Activated CD4-positive, alpha-beta T cell treated with anti-CD3 and anti-CD28 coated beads, Interleukin-2, amount 10 ng/mL, durations not matched to agents 24 days and 14 days (primary cell): ENCODE measurements at regions not wholly inside any gene's neighbourhood (a gene's known extent, or its start where the extent isn't known, plus 50 kb on each side); places are given as distances from the start of the nearest gene placed in this dataset.
"Not testable (repeated sequence)": the region's sequence is repeated elsewhere in the genome, so short reads cannot be mapped to it uniquely, and the experiment has no call there.

ENCODE experiments used
- DNase-seq: peaks from one replicate; pipeline ENCODE4 v3.0.0; 2022
- H3K27ac Mint-ChIP-seq: one replicate; pipeline ENCODE4 v1.8.0; 2022; ENCODE audit warnings: mild to moderate bottlenecking, mixed read lengths
- H3K27me3 Mint-ChIP-seq: one replicate; pipeline ENCODE4 v1.8.0; 2022; ENCODE audit warnings: mixed read lengths
- H3K36me3 Mint-ChIP-seq: one replicate; pipeline ENCODE4 v1.8.0; 2022; ENCODE audit warnings: low read depth, mild to moderate bottlenecking, mixed read lengths
- H3K4me1 Mint-ChIP-seq: one replicate; pipeline ENCODE4 v1.8.0; 2021; ENCODE audit warnings: mixed read lengths
- H3K4me3 Mint-ChIP-seq: one replicate; pipeline ENCODE4 v1.8.0; 2022; ENCODE audit warnings: mild to moderate bottlenecking, moderate library complexity, mixed read lengths
- H3K9me3 Mint-ChIP-seq: one replicate; pipeline ENCODE4 v1.8.0; 2021; ENCODE audit warnings: mixed read lengths
- intact Hi-C: fragments of 100-400 bp; cut with micrococcal nuclease; formaldehyde crosslinking; loops from one replicate; pipeline ENCODE4 v1.15.1; 2023

- Mint-ChIP-seq H3K27ac (no peak overlapping the region), H3K4me1 (no peaks in the 10 kb centered on the region), H3K4me3 (no peak overlapping the region), H3K36me3 (no peaks in the 10 kb centered on the region), H3K27me3 (no peaks in the 10 kb centered on the region), H3K9me3 (peaks cover 20% of the 10 kb centered on the region)
- intact Hi-C loops = no loop called here
- DNase-seq = no peak
Observed at GRCh38 chr7:68967598-68967997, 630.7 kb upstream of the AUTS2 start.

- Mint-ChIP-seq H3K27me3 (no peaks in the 10 kb centered on the region), H3K9me3 (peaks cover 17% of the 10 kb centered on the region), H3K4me3 (no peak overlapping the region), H3K27ac (no peak overlapping the region), H3K36me3 (no peaks in the 10 kb centered on the region), H3K4me1 (no peaks in the 10 kb centered on the region)
- no peak for DNase-seq
- intact Hi-C loops = no loop called here
Observed at GRCh38 chr7:68969571-68969970, 628.7 kb upstream of the AUTS2 start.

GRCh38 chr7:68971634-68972340 is 626.5 kb upstream of the AUTS2 start:
- H3K36me3 Mint-ChIP-seq = no peaks in the 10 kb centered on the region
- H3K4me1 Mint-ChIP-seq = no peaks in the 10 kb centered on the region
- H3K27me3 Mint-ChIP-seq = no peaks in the 10 kb centered on the region
- no peak for DNase-seq
- H3K4me3 Mint-ChIP-seq = no peak overlapping the region
- no peak overlapping the region for H3K27ac Mint-ChIP-seq
- intact Hi-C loops = no loop called here
- H3K9me3 Mint-ChIP-seq = peaks cover 15% of the 10 kb centered on the region

GRCh38 chr7:68977385-68978055 is 620.8 kb upstream of the AUTS2 start:
- no peak for DNase-seq
- peaks cover 26% of the 10 kb centered on the region for H3K9me3 Mint-ChIP-seq
- no peaks in the 10 kb centered on the region for H3K4me1 Mint-ChIP-seq
- intact Hi-C loops = no loop called here
- H3K27ac Mint-ChIP-seq = no peak overlapping the region
- H3K36me3 Mint-ChIP-seq = no peaks in the 10 kb centered on the region
- H3K4me3 Mint-ChIP-seq = no peak overlapping the region
- H3K27me3 Mint-ChIP-seq = no peaks in the 10 kb centered on the region

- Mint-ChIP-seq H3K4me3 (no peak overlapping the region), H3K9me3 (peaks cover 27% of the 10 kb centered on the region), H3K36me3 (no peaks in the 10 kb centered on the region)
Observed at GRCh38 chr7:68978710-68979109, 619.6 kb upstream of the AUTS2 start.

GRCh38 chr7:68980011-68980410 is 618.3 kb upstream of the AUTS2 start:
- DNase-seq = no peak
- Mint-ChIP-seq H3K4me1 (no peaks in the 10 kb centered on the region), H3K27me3 (no peaks in the 10 kb centered on the region), H3K4me3 (no peak overlapping the region), H3K36me3 (no peaks in the 10 kb centered on the region), H3K27ac (no peak overlapping the region), H3K9me3 (peaks cover 27% of the 10 kb centered on the region)
- intact Hi-C loops = no loop called here

More at GRCh38 chr7:68978710-68979109, 619.6 kb upstream of the AUTS2 start:
- H3K27me3 Mint-ChIP-seq = no peaks in the 10 kb centered on the region
- intact Hi-C loops = no loop called here
- DNase-seq = no peak
- no peaks in the 10 kb centered on the region for H3K4me1 Mint-ChIP-seq
- no peak overlapping the region for H3K27ac Mint-ChIP-seq

GRCh38 chr7:68980432-68980831 is 617.8 kb upstream of the AUTS2 start:
- H3K4me3 Mint-ChIP-seq, H3K27me3 Mint-ChIP-seq, H3K4me1 Mint-ChIP-seq, intact Hi-C loops, H3K36me3 Mint-ChIP-seq, H3K27ac Mint-ChIP-seq, DNase-seq: not testable (repeated sequence)
- H3K9me3 Mint-ChIP-seq = peaks cover 27% of the 10 kb centered on the region

GRCh38 chr7:68984306-68984705 is 614.0 kb upstream of the AUTS2 start:
- Mint-ChIP-seq H3K27ac (no peak overlapping the region), H3K4me1 (no peaks in the 10 kb centered on the region)
- intact Hi-C loops = no loop called here

GRCh38 chr7:68994841-68995240 is 603.4 kb upstream of the AUTS2 start:
- no peak overlapping the region for H3K4me3 Mint-ChIP-seq
- DNase-seq = no peak
- peaks cover 14% of the 10 kb centered on the region for H3K9me3 Mint-ChIP-seq
- H3K27ac Mint-ChIP-seq = no peak overlapping the region
- no peaks in the 10 kb centered on the region for H3K4me1 Mint-ChIP-seq
- H3K36me3 Mint-ChIP-seq = no peaks in the 10 kb centered on the region
- no peaks in the 10 kb centered on the region for H3K27me3 Mint-ChIP-seq
- intact Hi-C loops = no loop called here

More at GRCh38 chr7:68984306-68984705, 614.0 kb upstream of the AUTS2 start:
- Mint-ChIP-seq H3K9me3 (peaks cover 32% of the 10 kb centered on the region), H3K36me3 (no peaks in the 10 kb centered on the region), H3K4me3 (no peak overlapping the region), H3K27me3 (no peaks in the 10 kb centered on the region)
- DNase-seq = no peak

- intact Hi-C loops = no loop called here
- no peak overlapping the region for H3K27ac Mint-ChIP-seq
Observed at GRCh38 chr7:68998136-68998535, 600.1 kb upstream of the AUTS2 start.

GRCh38 chr7:69002416-69002815 is 595.9 kb upstream of the AUTS2 start:
- no peak overlapping the region for H3K27ac Mint-ChIP-seq
- peaks cover 36% of the 10 kb centered on the region for H3K9me3 Mint-ChIP-seq
- H3K27me3 Mint-ChIP-seq = no peaks in the 10 kb centered on the region
- H3K4me1 Mint-ChIP-seq = no peaks in the 10 kb centered on the region
- intact Hi-C loops = no loop called here
- no peaks in the 10 kb centered on the region for H3K36me3 Mint-ChIP-seq
- DNase-seq = no peak
- no peak overlapping the region for H3K4me3 Mint-ChIP-seq

More at GRCh38 chr7:68998136-68998535, 600.1 kb upstream of the AUTS2 start:
- Mint-ChIP-seq H3K9me3 (peaks cover 32% of the 10 kb centered on the region), H3K36me3 (no peaks in the 10 kb centered on the region), H3K4me3 (no peak overlapping the region), H3K27me3 (no peaks in the 10 kb centered on the region), H3K4me1 (no peaks in the 10 kb centered on the region)
- DNase-seq = no peak

GRCh38 chr7:69012149-69012548 is 586.1 kb upstream of the AUTS2 start:
- H3K27ac Mint-ChIP-seq = no peak overlapping the region
- H3K36me3 Mint-ChIP-seq = no peaks in the 10 kb centered on the region
- H3K4me1 Mint-ChIP-seq = no peaks in the 10 kb centered on the region
- no peak overlapping the region for H3K4me3 Mint-ChIP-seq
- DNase-seq = no peak
- H3K9me3 Mint-ChIP-seq = peaks cover 10% of the 10 kb centered on the region
- H3K27me3 Mint-ChIP-seq = no peaks in the 10 kb centered on the region
- intact Hi-C loops = no loop called here

- no peak for DNase-seq
- Mint-ChIP-seq H3K4me3 (no peak overlapping the region), H3K27me3 (no peaks in the 10 kb centered on the region), H3K36me3 (no peaks in the 10 kb centered on the region), H3K27ac (no peak overlapping the region), H3K4me1 (no peaks in the 10 kb centered on the region), H3K9me3 (peaks cover 21% of the 10 kb centered on the region)
- intact Hi-C loops = no loop called here
Observed at GRCh38 chr7:69017208-69017607, 581.1 kb upstream of the AUTS2 start.

GRCh38 chr7:69018200-69018599 is 580.1 kb upstream of the AUTS2 start:
- Mint-ChIP-seq H3K9me3 (peaks cover 26% of the 10 kb centered on the region), H3K27me3 (no peaks in the 10 kb centered on the region), H3K4me1 (no peaks in the 10 kb centered on the region), H3K4me3 (no peak overlapping the region), H3K36me3 (no peaks in the 10 kb centered on the region), H3K27ac (no peak overlapping the region)
- no peak for DNase-seq
- intact Hi-C loops = no loop called here
